Panc1 (cell line): ENCODE measurements at regions not wholly inside any gene's neighbourhood (a gene's known extent, or its start where the extent isn't known, plus 50 kb on each side); places are given as distances from the start of the nearest gene placed in this dataset.
"Not testable (repeated sequence)": the region's sequence is repeated elsewhere in the genome, so short reads cannot be mapped to it uniquely, and the experiment has no call there.

Source experiments
- CTCF ChIP-seq: fragments of 450-650 bp; IDR thresholded peaks from 2 replicates; pipeline ENCODE4 v1.5.1; 2017; ENCODE audit warnings: mild to moderate bottlenecking
- POLR2AphosphoS5 ChIP-seq: IDR thresholded peaks from 2 replicates; pipeline ENCODE4 v1.6.1; 2012; ENCODE audit warnings: mild to moderate bottlenecking, low read depth, low read length, moderate library complexity
- SIN3A ChIP-seq: IDR thresholded peaks from 2 replicates; pipeline ENCODE4 v1.6.1; 2012; ENCODE audit warnings: low read depth, mild to moderate bottlenecking, low read length, moderate library complexity, borderline replicate concordance; ENCODE audit not compliant: insufficient read depth

DNA sequence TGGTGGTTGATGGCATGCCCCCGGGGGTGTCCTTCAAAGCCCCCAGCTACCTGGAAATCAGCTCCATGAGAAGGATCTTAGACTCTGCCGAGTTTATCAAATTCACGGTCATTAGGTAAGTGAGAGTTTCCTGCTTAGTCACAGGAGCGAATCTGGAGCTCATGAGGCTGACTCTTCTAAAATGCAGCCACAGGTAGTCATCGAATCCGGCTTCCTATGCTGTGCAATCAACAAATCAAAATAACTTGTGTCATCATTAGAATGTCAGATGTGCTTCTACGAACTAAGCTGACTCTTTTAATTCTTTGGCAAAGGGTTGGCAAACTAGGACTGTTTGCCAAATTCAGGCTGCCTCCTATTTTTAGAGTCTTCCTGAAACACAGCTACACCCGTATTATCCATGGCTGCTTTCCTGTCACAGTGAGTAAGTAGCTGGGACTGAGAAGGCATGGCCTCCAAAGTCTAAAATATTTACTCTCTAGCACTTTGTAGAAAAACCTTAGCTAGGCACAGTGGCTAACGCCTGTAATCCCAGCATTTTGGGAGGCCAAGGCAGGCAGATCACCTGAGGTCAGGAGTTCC, 108.0 kb downstream of the NSUN5 start:
- TF ChIP-seq POLR2AphosphoS5, CTCF, SIN3A: not testable (repeated sequence)
